ENCODE measurements at regions not wholly inside any gene's neighbourhood (a gene's known extent, or its start where the extent isn't known, plus 50 kb on each side); places are given as distances from the start of the nearest gene placed in this dataset.
A peak's percentile ranks its signal among the peaks of the same experiment; 100 is the strongest.

DNA sequence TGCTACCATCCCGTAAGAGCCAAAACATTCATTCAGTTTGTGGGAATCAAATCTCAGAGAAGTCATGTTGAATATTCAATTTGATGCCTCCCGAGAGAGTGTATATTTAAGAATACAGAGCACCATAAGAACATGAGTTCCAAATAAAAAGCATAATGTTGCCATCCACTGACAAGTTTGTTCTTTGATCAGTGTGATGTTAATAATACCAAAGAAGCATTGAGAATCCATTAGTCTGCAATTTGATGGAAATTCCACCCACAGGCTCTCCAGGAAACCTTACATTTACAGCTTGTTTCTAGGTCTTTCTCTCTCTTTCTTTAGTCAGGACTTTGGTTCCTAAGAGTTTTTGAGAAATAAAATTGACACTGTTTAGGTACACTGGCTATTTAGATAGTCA, 200.6 kb upstream of the SFRP2 start:
- H3K4me3 ChIP-seq (ENCODE audit: low read depth, low read length), result no peak overlapping the region
- TF ChIP-seq, protein P1, sequence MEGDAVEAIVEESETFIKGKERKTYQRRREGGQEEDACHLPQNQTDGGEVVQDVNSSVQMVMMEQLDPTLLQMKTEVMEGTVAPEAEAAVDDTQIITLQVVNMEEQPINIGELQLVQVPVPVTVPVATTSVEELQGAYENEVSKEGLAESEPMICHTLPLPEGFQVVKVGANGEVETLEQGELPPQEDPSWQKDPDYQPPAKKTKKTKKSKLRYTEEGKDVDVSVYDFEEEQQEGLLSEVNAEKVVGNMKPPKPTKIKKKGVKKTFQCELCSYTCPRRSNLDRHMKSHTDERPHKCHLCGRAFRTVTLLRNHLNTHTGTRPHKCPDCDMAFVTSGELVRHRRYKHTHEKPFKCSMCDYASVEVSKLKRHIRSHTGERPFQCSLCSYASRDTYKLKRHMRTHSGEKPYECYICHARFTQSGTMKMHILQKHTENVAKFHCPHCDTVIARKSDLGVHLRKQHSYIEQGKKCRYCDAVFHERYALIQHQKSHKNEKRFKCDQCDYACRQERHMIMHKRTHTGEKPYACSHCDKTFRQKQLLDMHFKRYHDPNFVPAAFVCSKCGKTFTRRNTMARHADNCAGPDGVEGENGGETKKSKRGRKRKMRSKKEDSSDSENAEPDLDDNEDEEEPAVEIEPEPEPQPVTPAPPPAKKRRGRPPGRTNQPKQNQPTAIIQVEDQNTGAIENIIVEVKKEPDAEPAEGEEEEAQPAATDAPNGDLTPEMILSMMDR (conservative IDR thresholded peaks at IDR 0.05; ENCODE audit: low read depth, low read length), result no peak
- no peak for DNase-seq (ENCODE audit: low read depth)

DNA sequence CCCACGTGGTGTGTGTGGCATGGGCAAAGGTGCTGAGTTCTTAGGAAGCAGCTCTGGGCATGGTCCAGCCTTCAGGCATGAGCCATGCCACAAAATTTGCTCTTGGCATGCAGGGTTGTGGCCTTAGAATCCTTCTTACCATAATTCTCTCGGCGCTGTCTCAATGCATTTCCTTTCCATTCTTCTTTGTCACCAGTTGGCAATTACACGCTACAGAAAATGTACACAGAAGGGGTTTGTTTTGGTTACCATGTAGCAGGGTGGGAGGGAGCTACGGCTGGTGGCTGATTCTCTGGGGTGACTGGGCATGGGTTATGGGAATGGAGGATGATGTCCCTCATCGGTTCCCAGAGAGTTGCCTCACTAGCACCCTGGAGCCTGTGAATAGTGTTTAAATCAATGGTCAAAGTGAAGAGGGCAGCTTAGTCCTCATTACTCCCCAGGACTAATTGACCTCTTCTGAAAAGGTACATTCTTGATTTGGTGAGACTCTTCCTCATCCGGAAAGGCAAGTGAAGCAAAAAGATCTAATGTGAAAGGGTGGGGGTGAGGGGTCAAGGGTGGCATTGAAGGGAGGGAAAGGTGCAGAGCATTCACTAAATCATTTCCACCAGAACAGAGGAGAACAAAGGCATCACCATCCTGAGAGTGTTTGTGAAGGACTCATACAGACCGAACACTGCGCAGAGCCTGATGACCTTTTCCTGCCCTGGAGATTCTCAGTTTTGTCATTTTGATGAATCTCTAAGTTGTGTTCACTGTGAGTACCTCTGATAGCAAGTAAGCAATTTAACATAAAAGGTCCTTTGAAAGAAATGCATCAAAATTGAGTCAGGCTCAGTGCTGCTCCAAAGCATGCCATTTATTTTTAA, 199.8 kb upstream of the SFRP2 start:
- DNase-seq (ENCODE audit: low read depth), result peak; percentile 7
- H3K4me3 ChIP-seq (ENCODE audit: low read depth, low read length), result no peak overlapping the region
- TF ChIP-seq, protein P1 (conservative IDR thresholded peaks at IDR 0.05; ENCODE audit: low read depth, low read length), result no peak

- no peak overlapping the region for H3K4me3 ChIP-seq (ENCODE audit: low read depth, low read length)
- DNase-seq (ENCODE audit: low read depth), result peak; percentile 82
- TF ChIP-seq, protein P1 (conservative IDR thresholded peaks at IDR 0.05; ENCODE audit: low read depth, low read length), result no peak
Observed at GRCh38 chr4:153987291-153987690, 198.4 kb upstream of the SFRP2 start.

- TF ChIP-seq, protein P1 (conservative IDR thresholded peaks at IDR 0.05; ENCODE audit: low read depth, low read length), result no peak
- peak; percentile 9 for DNase-seq (ENCODE audit: low read depth)
- H3K4me3 ChIP-seq (ENCODE audit: low read depth, low read length), result no peak overlapping the region
Observed at GRCh38 chr4:153976954-153977353, 188.1 kb upstream of the SFRP2 start.

DNA sequence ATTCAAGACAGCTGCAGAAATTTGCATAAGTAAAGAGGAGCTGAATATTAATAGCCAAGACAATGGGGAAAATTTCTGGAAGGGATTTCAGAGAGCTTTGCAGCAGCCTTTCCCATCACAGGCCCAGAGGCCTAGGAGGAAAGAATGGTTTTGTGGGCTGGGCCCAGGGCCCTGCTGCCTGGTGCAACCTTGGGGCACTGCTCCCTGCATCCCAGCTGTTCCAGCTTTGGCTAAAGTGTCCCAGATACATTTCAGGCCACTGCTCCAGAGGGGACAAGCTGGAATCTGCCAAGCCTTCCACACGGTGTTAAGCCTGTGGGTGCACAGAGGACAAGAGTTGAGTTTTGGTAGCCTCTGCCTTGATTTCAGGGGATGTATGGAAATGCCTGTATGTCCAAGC, 185.6 kb upstream of the SFRP2 start:
- TF ChIP-seq, protein P1 (conservative IDR thresholded peaks at IDR 0.05; ENCODE audit: low read depth, low read length), result no peak
- DNase-seq (ENCODE audit: low read depth), result no peak
- no peak overlapping the region for H3K4me3 ChIP-seq (ENCODE audit: low read depth, low read length)

DNA sequence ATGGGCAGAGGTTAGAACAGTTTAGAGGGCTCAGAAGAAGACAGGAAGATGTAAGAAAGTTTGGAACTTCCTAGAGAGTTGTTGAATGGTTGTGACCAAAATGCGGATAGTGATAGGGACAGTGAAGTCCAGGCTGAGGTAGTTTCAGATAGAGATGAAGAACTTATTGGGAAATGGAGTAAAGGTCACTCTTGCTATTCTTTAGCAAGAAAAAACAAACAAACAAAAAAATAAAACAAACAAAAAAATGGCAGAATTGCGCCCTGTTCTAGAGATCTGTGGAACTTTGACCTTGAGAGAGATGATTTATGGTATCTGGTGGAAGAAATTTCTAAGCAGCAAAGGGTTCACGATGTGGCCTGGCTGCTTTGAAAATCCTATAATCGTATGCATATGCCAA, 185.1 kb upstream of the SFRP2 start:
- H3K4me3 ChIP-seq (ENCODE audit: low read depth, low read length), result no peak overlapping the region
- DNase-seq (ENCODE audit: low read depth), result no peak
- TF ChIP-seq, protein P1 (conservative IDR thresholded peaks at IDR 0.05; ENCODE audit: low read depth, low read length), result no peak

DNA sequence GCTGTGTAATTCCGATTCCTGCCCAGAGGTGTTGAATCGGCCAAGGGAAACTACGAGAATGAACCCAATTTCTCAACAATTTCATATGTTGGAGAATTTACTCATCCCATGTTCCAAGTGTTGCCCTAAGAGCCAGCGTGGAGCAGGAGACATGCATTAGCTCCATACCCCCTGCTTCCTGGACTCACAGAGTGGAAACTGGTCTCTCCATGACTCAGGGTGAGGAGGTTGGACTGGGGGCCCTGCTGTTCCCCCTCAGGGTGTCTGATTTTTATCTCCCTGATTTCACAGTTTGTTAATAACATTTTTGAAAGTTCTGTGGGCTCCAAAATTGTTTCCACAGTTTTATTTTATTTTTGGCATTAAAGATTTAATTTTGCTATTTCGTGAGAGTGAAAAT, 183.0 kb upstream of the SFRP2 start:
- TF ChIP-seq, protein P1 (conservative IDR thresholded peaks at IDR 0.05; ENCODE audit: low read depth, low read length), result no peak
- DNase-seq (ENCODE audit: low read depth), result no peak
- no peak overlapping the region for H3K4me3 ChIP-seq (ENCODE audit: low read depth, low read length)

Measured in choroid plexus epithelial cell (primary cell).